ENCODE measurements at regions not wholly inside any gene's neighbourhood (a gene's known extent, or its start where the extent isn't known, plus 50 kb on each side); places are given as distances from the start of the nearest gene placed in this dataset.

DNA sequence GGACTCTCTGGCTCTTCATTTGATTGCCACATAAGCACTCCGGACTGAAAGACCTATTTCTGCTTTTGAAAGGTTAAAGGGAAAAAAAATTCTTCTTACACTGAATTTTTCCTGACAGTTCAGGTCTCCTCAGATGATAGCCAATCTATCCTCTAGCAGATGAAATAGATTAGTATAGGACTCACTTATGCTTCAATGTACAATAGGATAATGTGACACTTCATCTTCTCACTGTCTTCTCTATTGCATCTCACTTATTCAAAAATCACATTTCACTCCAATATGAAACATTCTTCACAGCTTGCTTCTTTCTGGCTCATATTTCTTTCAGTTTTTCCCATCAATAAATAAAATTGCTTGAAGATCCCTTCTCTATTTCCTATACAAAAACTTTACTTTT, 860.9 kb upstream of the SLITRK6 start:
- TF ChIP-seq, protein P1, sequence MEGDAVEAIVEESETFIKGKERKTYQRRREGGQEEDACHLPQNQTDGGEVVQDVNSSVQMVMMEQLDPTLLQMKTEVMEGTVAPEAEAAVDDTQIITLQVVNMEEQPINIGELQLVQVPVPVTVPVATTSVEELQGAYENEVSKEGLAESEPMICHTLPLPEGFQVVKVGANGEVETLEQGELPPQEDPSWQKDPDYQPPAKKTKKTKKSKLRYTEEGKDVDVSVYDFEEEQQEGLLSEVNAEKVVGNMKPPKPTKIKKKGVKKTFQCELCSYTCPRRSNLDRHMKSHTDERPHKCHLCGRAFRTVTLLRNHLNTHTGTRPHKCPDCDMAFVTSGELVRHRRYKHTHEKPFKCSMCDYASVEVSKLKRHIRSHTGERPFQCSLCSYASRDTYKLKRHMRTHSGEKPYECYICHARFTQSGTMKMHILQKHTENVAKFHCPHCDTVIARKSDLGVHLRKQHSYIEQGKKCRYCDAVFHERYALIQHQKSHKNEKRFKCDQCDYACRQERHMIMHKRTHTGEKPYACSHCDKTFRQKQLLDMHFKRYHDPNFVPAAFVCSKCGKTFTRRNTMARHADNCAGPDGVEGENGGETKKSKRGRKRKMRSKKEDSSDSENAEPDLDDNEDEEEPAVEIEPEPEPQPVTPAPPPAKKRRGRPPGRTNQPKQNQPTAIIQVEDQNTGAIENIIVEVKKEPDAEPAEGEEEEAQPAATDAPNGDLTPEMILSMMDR (IDR thresholded peaks at IDR 0.05), result no peak
- TF ChIP-seq TCF7L2 (IDR thresholded peaks at IDR 0.05; ENCODE audit: low read depth, low read length), result no peak
